Dedifferentiated amniotic fluid mesenchymal stem cell (primary cell): ENCODE measurements at regions not wholly inside any gene's neighbourhood (a gene's known extent, or its start where the extent isn't known, plus 50 kb on each side); places are given as distances from the start of the nearest gene placed in this dataset.
"Not testable (repeated sequence)": the region's sequence is repeated elsewhere in the genome, so short reads cannot be mapped to it uniquely, and the experiment has no call there.

Source experiments
- DNase-seq: peaks from one replicate; pipeline ENCODE4 v3.0.0-alpha.2; 2016; ENCODE audit errors: extremely low spot score

DNA sequence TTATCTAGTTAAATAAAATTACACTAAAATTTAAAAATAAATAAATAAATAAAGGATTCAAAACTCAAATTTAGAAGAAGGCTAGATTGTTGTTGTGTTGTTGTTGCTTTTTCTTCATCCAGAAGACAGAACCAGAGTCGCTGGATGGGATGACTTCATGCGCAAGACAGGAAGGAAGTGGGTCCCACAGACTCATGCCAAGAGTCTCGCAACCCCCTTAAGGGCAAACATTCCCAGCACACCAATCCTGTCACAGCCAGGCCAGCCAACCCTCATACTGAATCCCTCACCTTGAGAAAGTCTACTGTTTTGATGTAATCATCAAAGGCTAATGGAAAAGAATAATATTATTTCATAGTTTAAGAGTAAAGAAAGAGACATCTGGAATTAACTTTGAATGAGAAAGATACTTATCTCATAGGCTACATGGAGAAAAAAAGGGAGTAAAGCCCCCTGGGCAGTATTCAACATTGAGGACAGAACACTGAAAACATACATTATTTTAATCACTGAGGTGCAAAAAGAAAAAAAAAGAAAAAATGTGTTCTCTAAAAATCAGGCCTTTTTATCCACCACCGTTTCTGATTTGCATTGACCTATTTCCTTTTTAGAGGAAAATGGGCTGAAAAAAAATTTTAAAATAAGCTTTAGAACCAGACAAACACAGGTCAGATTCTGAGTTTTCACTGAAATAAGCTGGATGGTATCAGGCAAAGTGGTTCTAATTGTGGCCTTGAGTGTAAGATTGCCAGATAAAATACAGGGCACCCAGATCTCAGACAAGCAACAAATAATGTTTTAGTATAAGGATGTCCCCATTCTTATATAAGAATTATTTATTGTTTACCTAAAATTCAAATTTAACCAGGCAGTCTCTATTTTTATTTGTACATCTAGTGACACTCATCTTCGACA, 826.5 kb downstream of the TNS3 start:
- no peak for DNase-seq

DNA sequence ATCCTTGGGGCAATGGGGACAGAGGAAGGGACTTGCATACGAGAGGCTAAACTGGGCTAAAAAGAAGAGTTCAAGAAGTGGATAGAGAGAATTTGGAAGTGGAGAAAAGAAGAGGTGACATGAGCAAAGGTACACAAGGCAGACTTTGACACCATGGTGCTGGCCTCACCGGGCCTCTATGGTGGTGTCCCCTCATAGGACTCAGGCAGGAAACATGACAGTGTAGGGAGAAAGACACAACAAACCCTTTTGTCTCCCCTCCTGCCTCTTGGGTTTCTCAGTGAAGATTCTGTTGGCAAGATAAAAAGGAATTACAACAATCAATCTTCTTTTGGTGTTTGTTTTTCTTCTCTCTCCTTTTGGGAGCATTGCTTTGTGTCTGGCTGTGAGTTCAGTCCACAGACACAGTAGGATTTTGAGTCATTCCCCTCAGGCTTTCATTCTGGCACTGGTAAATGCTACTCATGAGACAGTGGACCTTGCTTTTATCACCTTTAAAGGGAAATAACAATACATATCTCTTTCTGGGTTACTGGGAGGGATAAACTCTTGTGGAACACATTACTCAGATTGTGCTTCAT, 827.7 kb downstream of the TNS3 start:
- DNase-seq: no peak

DNA sequence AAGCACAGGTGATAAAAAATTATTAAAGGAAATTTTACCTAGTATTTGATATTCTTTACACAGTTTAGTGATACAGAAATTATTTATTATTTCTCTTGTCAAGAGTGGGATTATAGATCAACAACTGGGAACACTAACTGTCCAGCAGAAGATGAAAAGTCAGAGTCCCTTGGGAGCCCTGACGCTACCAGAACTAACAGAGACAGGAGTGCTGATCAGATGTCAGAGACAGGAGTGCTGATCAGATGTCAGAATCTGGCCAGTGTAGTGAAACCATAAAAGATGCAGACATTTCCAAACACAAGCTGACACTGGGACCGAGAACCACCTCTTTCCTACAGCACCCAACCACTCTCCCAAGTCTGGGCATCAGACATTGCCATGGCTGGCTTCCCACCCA, 828.2 kb downstream of the TNS3 start:
- no peak for DNase-seq

DNA sequence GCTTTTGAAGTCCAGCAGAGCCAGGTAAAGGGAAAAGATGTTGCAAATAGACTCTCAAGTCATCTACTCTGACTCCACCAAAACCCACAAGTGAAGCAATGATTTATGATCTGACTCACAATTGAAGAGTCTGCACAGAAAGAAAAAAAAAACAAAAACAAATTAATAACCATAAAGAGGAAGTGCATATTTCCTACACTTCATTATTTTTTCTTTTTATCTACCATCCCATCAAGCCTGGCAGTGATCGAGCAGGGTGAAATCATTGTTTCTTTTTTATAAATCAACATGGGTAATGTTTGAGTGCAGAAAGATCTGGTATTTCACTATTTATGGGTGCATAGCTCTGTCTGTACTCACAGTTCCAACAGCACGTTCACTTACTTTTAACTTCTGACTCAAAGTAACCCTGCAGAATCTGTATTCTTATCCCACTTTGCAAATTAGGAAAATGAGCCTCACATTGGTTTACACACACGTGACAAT, 829.0 kb downstream of the TNS3 start:
- peak; percentile 56 for DNase-seq

DNA sequence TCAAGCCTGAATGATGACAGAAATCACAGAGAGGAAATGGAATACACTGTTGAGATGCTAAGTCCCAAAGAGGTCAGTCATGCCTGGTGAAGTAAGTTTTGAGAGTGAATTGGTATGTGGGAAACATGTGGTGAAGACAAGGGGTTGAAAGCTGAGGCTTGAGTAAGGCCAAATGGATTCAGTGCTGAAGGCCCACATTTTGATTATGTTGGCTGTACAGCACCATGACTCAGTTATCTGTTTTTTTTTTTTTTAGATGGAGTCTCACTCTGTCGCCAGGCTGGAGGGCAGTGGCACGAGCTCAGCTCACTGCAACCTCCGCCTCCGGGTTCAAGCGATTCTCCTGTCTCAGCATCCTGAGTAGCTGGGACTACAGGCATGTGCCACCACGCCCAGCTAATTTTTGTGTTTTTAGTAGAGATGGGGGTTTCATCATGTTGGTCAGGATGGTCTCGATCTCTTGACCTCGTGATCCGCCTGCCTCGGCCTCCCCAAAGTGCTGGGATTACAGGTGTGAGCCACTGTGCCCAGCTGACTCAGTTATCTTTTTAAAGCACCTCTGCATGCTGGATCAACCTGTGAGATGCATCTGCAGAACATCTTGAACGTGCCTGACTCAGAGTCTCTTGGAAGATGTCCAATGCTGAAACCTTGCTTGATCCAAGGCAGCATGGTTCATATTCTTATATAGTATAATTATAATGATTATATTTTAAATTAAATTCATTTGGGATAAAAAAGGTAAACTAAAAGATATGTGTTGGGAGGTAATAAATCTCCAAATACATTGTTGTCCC, 829.8 kb downstream of the TNS3 start:
- DNase-seq: not testable (repeated sequence)

DNA sequence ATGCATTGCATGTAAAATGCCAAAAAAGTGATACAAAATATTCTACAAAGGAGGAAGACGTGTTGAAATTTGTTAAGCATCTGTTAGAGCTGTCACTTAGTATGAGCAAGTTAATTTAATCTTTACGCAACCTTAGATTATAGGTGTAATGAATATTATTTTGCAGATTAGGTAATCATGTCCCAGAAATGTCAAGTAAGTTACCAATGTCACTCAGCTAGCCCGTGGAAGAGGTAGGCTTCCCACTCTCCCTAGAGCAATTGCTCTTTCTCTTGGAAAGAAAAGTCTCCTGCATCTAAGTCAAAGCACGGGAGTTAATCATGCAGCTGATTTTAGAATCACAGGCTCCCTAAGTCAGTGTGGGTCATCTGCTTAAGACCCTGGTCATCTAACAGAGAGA, 830.4 kb upstream of the IGFBP3 start:
- DNase-seq: no peak

DNA sequence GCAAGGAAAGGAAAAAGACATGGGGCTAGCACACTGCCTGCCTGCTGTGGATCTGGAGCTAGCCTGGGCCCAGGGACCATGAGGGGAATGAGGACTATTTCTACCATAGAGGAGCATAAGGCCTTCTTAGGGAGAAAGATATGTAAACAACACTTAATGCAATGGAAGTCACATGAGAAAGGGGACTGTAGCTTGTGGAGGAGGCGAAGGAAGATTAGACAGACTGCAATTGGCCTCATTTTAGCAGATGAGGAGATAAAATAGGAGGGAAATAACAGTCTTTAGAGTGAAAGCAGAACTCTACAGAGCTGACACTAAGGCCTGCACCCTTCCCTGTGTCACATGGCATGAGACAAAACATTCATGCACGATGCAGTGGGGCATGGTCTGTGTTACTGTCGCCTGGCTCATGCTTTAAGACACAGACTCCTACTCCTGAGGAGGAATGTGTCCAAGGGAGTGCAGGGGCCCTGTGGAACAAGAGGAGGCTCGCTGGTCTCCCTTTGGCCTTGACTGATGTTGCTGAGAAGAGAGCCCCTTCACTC, 829.3 kb upstream of the IGFBP3 start:
- no peak for DNase-seq

DNA sequence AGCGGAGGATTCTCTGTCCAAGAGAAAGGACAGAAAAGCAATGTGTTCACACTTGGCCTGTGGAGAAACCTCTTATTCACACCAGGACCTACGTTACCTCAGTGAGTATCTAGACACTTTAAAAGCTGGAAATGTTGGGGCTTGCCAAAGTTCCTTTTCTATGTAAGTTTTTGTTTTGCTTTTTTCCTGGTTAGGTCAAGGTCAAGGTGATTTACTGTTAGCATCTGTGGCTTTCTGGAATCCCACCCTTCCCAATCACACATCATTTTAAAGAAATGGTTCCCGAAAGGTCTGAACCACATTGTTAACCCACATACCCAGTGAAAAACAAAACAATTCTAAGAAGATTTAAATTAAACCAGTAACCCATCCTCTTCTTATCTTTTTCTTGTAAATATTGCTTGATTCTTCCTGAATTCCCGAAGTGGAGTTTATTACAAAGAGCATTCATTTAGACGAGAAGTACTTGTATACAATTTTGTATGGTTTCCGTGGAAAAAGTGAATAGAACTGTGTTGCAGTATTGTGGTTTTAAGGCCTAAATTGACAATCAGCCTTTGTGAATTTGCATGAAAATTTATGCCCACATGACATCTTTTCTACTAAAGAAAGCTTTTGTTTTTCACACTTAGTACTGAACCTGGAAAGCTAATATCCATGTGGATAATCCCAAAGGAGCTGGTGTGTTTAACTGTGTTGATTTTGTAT, 827.0 kb upstream of the IGFBP3 start:
- DNase-seq: no peak

DNA sequence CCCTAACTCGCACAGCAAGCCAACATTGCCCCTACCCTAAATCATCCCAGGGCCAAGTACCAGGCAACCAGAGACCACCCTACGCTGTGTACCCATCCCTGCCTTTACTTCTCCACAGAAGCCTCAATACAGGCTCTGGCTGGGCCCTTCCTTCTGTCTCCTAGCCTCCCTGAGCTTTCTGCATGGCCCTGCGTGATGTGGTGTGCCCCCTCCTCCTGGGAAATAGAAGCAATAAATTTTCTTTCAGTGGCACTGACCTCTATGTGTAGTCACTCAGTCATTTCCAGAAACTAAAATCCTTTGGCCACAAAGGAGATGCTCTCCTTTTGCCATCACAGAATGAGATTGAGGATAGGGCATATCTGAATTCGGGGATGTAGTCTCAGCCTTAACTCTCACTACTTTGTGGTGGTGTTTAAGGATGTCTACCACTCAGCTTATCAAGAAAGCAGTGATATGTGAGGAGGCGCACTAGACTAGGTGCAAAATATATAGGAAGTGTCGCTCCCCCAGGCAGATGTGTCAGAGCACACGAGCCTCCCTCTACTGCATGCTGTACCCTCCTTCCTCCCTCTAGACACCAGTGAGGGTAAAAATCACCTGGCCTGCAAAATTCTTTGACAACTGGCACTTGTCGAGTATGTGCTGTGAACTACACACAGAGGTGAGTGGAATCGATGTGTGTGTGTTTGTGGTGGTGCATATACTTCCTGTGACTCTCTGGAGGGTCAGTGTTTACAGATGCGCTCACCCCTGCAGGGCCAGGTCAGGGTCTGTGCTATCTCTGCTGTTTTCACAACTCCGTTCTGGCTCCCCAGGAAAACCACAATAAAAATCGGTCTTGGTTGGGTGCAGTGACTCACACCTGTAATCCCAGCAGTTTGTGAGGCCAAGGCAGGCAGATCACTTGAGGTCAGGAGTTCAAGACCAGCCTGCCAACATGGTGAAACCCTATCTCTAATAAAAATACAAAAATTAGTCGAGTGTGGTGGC, 825.9 kb upstream of the IGFBP3 start:
- no peak for DNase-seq

DNA sequence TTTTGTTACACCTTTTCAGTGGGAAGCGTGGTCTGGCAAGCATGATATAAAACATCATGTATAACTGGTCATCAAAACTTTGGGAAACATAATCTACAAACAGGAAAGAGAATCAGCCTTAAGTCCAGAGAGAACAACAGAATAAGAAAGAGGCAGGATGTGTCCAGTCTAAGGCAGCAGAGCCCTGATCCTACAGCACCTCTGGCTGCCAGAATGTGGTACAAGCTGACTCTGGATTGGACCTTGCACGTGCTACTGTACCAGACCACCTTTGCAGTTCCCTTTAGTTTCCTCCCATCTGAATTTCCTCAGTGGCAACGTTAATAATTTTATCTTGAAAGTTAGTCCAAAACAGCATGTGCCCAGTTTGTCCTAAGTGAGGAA, 824.6 kb upstream of the IGFBP3 start:
- DNase-seq: no peak

DNA sequence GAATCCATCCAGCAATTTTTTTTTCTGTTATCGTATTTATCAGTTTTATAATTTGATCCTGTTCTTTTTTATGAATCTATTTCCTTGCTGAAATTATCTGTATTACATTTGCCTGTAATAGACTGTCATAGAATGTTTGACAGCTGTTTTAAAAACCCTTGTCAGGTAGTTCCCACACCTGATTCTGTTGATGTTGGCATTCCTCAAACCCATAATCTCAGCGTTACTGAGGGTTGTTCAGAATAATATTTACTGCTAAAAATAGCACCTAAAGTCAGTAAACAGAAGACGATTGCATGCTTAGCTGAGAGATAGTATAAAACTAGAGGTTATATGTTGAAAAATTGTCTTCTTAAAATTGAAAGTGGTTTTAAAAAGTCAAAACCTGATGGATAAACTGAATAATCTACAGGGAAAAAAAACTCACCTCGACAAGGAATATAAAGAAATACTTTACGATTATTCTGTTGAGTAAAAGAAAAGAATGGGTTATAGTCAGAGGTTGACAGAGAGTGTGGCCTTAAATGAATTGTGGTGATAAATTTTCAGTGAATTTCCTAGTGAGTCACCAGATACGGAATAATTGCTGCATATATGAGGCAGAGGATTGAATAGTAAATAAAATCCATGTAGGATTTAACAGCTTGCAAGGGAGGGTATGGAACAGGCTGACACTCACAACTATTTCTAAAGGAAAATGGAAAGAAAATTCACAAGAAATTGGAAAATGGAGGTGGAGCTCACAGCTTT, 824.1 kb upstream of the IGFBP3 start:
- no peak for DNase-seq

DNA sequence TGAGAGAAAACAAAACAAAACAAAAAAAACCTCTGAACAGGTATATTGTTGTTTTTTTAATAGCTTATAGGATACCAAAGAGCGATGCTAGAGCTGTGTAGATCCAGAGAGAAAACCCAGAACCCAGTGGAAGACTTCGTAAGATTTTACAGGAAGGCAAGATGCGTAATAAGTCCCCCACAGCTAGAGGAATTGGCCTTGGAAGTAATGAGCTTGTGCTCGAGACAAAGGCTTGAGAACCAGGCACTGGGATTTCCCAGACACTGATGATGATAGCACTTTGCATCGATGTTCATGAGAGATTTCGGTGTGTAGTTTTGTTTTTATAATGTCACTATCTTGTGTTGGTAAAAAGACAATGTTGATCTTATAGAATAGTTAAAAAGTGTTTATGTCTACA, 821.5 kb upstream of the IGFBP3 start:
- DNase-seq: no peak

DNA sequence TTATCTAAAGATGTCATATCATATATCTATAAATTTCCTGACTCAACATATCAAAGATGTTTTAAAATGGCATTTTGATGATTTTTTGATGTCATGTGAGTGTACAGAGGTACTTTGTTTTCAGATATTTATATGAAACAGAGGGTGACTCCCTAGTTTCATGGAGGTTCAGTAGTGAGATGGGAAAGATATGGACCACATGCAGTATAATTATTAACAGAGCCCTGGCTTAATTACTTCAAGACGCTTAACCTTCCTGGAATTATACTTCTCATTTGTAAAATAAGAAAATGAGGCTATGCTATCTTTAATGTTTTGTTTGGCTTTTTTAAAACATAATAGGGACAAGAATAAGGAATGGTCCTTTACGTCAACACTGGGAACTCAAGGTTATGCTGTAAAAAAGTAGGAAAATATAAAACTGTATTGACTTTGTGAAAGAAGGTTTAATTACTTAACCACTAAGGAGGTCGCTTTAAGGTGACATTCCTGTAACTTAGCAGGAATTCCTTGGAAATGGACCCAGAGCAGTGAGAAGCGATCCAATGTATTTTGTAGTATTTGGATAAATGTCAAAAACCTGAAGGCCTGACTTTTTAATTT, 821.0 kb upstream of the IGFBP3 start:
- DNase-seq: no peak

DNA sequence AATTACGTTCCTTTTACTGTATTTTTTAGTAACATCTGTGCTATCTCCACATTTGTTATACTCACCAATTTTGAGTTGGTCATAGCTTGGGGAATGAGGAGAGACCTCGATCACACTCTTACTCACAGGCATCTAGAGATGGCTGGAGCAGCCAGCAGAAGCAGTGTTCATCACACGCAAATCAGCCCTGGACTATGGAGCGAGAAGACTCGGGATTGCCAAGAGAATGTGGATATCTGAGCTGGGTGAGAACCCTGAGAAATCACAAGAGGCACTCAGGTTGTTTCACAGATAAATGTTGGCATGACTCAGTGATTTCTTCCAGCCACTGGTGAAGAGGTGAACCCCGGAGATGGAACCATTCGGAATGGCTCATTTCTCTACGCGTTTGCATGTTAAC, 820.1 kb upstream of the IGFBP3 start:
- DNase-seq: no peak

DNA sequence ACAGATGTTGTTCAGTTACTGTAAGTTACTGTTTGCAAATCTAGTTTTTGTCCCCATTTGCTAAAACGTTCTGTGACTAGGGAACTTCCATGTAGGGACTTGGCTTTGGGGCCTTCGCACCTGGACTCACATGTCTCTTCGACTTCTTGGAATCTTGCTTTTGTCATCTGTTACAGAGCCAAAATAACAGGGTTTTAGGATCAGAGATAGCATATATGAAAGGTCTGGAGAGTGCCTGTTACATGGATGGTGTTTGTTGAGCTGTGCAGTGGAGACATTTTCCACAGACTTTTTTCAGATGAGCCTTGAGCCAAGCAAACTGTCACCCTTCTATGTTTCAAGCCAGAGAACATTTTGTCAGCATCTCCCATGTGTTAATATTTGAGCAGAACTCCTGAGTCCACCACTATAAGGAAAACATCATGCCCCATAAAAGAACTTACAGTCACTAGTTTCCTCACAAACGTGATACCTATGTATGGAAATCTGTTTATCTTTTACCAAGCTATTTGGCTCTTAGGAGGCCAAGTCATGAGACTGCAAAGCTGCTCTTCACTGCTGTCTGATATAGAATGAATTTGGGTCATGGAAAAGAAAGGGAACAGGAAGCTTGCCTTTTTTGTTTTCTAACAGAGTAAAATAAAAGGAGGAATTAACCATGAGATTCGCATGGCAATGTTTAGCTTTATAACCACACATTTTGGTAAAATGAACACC, 818.6 kb upstream of the IGFBP3 start:
- no peak for DNase-seq

DNA sequence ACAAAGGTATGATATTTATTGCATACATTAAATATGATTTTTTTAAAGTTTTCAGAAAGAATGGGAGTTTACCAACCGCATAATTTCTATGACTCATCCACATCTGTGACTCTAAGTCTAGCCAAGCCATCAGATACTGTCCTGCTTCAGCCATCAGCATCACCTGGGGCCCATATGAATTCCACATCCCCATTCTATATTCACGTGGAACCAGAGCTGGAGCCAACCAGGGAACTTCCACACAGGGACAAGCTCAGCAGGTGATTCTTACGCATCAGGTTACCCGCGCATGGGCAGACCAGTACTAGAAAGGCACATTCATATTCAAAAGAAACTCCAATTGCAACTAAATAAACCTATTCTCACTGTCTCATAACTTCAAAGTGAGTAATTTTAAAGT, 817.7 kb upstream of the IGFBP3 start:
- no peak for DNase-seq

DNA sequence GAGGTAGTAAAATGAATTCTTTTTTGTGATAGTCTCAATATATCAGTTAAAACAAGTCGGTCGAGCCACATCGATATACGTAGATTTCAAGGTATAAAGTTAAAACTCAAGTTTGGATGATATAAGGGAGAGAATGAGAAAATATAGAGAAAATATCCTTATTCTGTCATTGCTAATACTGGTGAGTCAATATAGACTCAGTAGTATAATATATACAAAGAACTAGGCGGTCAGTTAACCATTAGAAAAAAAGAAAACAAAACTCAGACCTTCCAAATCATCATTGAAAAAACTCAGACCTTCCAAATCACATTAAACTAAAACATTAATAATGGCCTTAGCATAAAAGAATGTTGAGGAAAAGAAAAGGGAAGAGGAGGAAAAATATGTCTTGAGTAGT, 817.1 kb upstream of the IGFBP3 start:
- DNase-seq: no peak

DNA sequence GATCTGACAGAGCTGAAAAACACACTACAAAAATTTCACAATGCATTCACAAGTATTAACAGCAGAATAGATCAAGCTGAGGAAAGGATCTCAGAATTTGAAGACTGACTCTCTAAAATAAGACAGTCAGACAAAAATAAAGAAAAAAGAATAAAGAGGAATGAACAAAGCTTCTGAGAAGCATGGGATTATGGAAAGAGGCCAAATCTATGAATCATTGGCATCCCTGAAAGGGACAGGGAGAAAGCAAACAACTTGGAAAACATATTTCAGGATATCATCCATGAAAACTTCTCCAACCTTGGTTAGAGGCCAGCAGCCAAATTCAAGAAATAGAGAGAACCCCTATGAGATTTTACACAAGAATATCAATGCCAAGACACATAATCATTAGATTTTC, 804.8 kb upstream of the IGFBP3 start:
- no peak for DNase-seq

DNA sequence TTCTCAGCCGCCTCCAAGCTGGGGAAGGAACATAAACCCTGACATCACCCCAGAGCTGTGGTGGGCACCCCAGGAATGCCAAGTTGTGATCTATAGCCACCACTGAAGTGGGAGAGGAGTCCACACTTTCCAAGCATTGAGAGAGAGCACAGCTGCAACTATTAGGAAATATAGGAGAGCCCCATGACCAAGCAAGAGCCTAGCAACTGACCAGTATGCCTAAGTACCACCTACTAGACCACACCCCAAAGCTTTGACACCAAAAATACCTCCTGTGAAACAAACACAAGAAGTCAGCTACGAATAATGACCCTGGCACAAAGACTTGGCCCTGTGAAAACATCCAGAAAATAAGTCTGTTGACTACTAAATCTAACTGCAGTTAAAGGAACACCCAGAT, 804.1 kb upstream of the IGFBP3 start:
- DNase-seq: no peak
